HG02678 (cell line): ENCODE measurements at regions not wholly inside any gene's neighbourhood (a gene's known extent, or its start where the extent isn't known, plus 50 kb on each side); places are given as distances from the start of the nearest gene placed in this dataset.

Source experiments
- ATAC-seq: cut with Tn5 transposase; IDR thresholded peaks from one replicate; pipeline ENCODE4 v1.9.1; 2021; ENCODE audit warnings: mild to moderate bottlenecking, moderate library complexity; ENCODE audit not compliant: unreplicated experiment

DNA sequence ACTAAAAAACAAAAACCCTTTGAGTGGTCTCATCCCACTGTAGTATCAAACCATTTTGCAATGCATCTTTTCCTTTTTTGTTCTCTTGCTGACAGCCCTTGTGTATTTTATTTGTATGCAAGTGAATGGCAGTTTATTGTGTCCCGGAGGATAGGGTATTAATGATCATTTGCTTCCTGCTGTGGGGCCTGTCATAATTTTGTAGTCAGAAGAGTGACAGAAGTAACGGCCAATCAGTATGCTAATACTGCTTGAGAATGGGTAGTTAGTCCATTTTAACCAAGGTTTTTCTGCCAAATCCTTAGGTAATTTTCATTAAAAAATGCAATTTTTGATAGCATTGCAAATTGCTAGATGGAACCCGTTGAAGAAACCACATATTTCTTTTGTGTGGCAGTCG, 75.5 kb upstream of the PLSCR5 start:
- no peak for ATAC-seq

GRCh38 chr3:146679995-146680394, 74.8 kb upstream of the PLSCR5 start:
- ATAC-seq, result no peak

DNA sequence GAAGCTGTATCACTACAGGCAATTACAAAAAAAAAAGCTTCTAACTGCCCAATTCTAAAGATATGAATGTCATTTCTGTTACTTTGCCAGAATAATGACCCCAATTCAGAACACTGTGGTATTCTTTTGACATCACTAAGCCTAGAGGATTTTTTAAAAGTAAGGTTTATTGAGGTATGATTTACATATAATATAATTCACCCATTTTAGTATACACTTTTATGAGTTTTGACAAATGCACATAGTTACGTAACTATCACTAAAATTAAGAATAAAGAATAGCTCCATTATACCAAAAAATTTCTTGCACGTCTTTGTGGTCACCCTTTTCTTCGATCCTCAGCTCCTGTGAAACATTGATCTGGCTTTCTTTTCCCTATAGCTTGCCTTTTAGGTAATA, 74.0 kb upstream of the PLSCR5 start:
- no peak for ATAC-seq

GRCh38 chr3:146672941-146673340, 67.8 kb upstream of the PLSCR5 start:
- ATAC-seq, result no peak

- ATAC-seq, result no peak
Observed at GRCh38 chr3:146664403-146664802, 59.3 kb upstream of the PLSCR5 start.

- no peak for ATAC-seq
Observed at GRCh38 chr3:146658841-146659240, 53.7 kb upstream of the PLSCR5 start.

DNA sequence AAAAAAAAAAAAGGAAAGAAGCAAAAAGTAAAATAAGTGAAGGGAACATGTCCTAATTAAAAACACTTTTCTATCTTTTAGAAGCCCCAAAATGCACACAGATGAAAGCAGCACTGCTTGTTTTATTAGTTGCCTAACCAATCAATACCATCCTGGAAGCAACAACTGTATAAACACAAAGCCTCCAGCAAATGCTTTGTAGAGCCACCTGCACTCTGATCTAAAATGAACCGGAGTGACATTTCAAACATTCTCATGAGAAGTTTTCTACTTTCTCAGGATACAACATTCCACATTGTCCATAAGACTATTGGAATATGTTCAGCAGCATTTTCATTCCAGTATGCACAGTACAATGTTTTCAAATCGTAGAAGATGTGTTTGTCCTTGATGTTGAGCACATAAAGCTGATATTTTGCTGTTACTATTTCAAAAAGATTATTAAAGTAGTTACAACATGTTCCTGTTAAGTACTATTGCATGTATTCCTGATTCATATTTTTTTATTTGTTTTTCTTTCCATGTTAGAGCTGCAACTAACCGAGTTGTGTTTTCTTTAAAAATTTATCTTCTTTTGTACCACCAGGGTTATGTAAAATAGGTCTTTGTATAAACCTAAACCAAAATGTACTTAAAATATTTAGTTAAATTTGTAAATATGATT, 50.3 kb upstream of the PLSCR5 start:
- no peak for ATAC-seq
